ENCODE measurements at regions not wholly inside any gene's neighbourhood (a gene's known extent, or its start where the extent isn't known, plus 50 kb on each side); places are given as distances from the start of the nearest gene placed in this dataset.

GRCh38 chr2:217497843-217498377, 504.9 kb downstream of the TNS1 start:
- Histone ChIP-seq H3K4me2 (ENCODE audit: low read depth, low read length, poor library complexity, severe bottlenecking) (no peak overlapping the region), H4K20me1 (ENCODE audit: low read depth, low read length) (no peaks in the 10 kb centered on the region), H3K9me3 (ENCODE audit: insufficient read depth, low read length) (no peaks in the 10 kb centered on the region), H3K4me3 (ENCODE audit: insufficient read depth, low read length, poor library complexity, severe bottlenecking) (no peak overlapping the region), H3F3A (ENCODE audit: insufficient read depth) (no peaks in the 10 kb centered on the region), H3K79me2 (ENCODE audit: insufficient read depth, low read length) (no peaks in the 10 kb centered on the region), H3K9me2 (replicated peaks; ENCODE audit: insufficient read depth, low read length) (no peaks in the 10 kb centered on the region; the same call in 1 of the 2 replicates), H3K27ac (ENCODE audit: low read depth, low read length) (no peak overlapping the region), H3K27me3 (ENCODE audit: low read length) (peaks cover 2% of the 10 kb centered on the region; the same call in 1 of the 2 replicates), H3K9ac (ENCODE audit: low read length) (no peak overlapping the region), H3K36me3 (ENCODE audit: low read length) (no peaks in the 10 kb centered on the region), H2AFZ (ENCODE audit: low read depth, low read length, severe bottlenecking) (no peak overlapping the region)
- no peak for TF ChIP-seq CTCF (IDR thresholded peaks at IDR 0.05; ENCODE audit: insufficient read depth, low read length, poor library complexity, severe bottlenecking)
- no peak for TF ChIP-seq EZH2phosphoT487 (conservative IDR thresholded peaks at IDR 0.05; ENCODE audit: low read length)

- Histone ChIP-seq H3K9me2 (replicated peaks; ENCODE audit: insufficient read depth, low read length) (no peaks in the 10 kb centered on the region; the same call in 1 of the 2 replicates), H3F3A (ENCODE audit: insufficient read depth) (no peaks in the 10 kb centered on the region), H3K79me2 (ENCODE audit: insufficient read depth, low read length) (no peaks in the 10 kb centered on the region), H3K4me3 (ENCODE audit: insufficient read depth, low read length, poor library complexity, severe bottlenecking) (no peak overlapping the region), H3K9ac (ENCODE audit: low read length) (no peak overlapping the region), H3K4me2 (ENCODE audit: low read depth, low read length, poor library complexity, severe bottlenecking) (no peak overlapping the region), H4K20me1 (ENCODE audit: low read depth, low read length) (no peaks in the 10 kb centered on the region), H3K27me3 (ENCODE audit: low read length) (no peaks in the 10 kb centered on the region), H3K36me3 (ENCODE audit: low read length) (no peaks in the 10 kb centered on the region), H3K9me3 (ENCODE audit: insufficient read depth, low read length) (no peaks in the 10 kb centered on the region), H2AFZ (ENCODE audit: low read depth, low read length, severe bottlenecking) (no peak overlapping the region), H3K27ac (ENCODE audit: low read depth, low read length) (no peak overlapping the region)
- TF ChIP-seq EZH2phosphoT487 (conservative IDR thresholded peaks at IDR 0.05; ENCODE audit: low read length) (no peak), CTCF (IDR thresholded peaks at IDR 0.05; ENCODE audit: insufficient read depth, low read length, poor library complexity, severe bottlenecking) (no peak)
These were observed 508.2 kb downstream of the TNS1 start for GRCh38 chr2:217494557-217494956.

- no peak for TF ChIP-seq CTCF (IDR thresholded peaks at IDR 0.05; ENCODE audit: insufficient read depth, low read length, poor library complexity, severe bottlenecking)
- TF ChIP-seq EZH2phosphoT487 (conservative IDR thresholded peaks at IDR 0.05; ENCODE audit: low read length), result no peak
- Histone ChIP-seq H3K27me3 (ENCODE audit: low read length) (no peaks in the 10 kb centered on the region), H2AFZ (ENCODE audit: low read depth, low read length, severe bottlenecking) (no peak overlapping the region), H3K9ac (ENCODE audit: low read length) (no peak overlapping the region), H3F3A (ENCODE audit: insufficient read depth) (no peaks in the 10 kb centered on the region), H3K27ac (ENCODE audit: low read depth, low read length) (no peak overlapping the region), H3K9me2 (replicated peaks; ENCODE audit: insufficient read depth, low read length) (no peaks in the 10 kb centered on the region), H3K79me2 (ENCODE audit: insufficient read depth, low read length) (no peaks in the 10 kb centered on the region), H3K9me3 (ENCODE audit: insufficient read depth, low read length) (no peaks in the 10 kb centered on the region), H4K20me1 (ENCODE audit: low read depth, low read length) (no peaks in the 10 kb centered on the region), H3K4me3 (ENCODE audit: insufficient read depth, low read length, poor library complexity, severe bottlenecking) (no peak overlapping the region), H3K4me2 (ENCODE audit: low read depth, low read length, poor library complexity, severe bottlenecking) (no peak overlapping the region), H3K36me3 (ENCODE audit: low read length) (no peaks in the 10 kb centered on the region)
These were observed 511.5 kb downstream of the TNS1 start for GRCh38 chr2:217491271-217491670.

All from SU-DHL-6 (cell line).